Thyroid gland (tissue), 4 donors: ENCODE measurements at regions not wholly inside any gene's neighbourhood (a gene's known extent, or its start where the extent isn't known, plus 50 kb on each side); places are given as distances from the start of the nearest gene placed in this dataset.

Experiments used
- DNase-seq, 2 donors: peaks; one replicate each; pipeline ENCODE4 v3.0.0-alpha.2; 2019
- H3K27ac ChIP-seq, 3 donors: fragments of 200-600 bp; sonication (generic); 1 replicate in 2 of 3; 2 replicates in 1 of 3; pipeline ENCODE4 v1.5.1; 2016 to 2019; ENCODE audit warnings: mild to moderate bottlenecking in 1 of 3, moderate library complexity in 1 of 3
- H3K27me3 ChIP-seq: fragments of 200-600 bp; sonication (generic); one replicate; pipeline ENCODE4 v1.5.1; 2019
- H3K36me3 ChIP-seq, 2 donors: fragments of 200-600 bp; sonication (generic); one replicate each; pipeline ENCODE4 v1.5.1; 2016 to 2019
- H3K4me1 ChIP-seq, 2 donors: fragments of 200-600 bp; sonication (generic); one replicate each; pipeline ENCODE4 v1.5.1; 2017 to 2019
- H3K4me3 ChIP-seq, 3 donors: fragments of 200-600 bp; sonication (generic); replicated peaks in 1 of 3; 1 replicate in 2 of 3; 2 replicates in 1 of 3; pipeline ENCODE4 v1.5.1; 2016; ENCODE audit warnings: mild to moderate bottlenecking in 1 of 3
- H3K9me3 ChIP-seq: fragments of 200-600 bp; sonication (generic); one replicate; pipeline ENCODE4 v1.5.1; 2017
- CTCF ChIP-seq, 6 experiments: fragments of 200-600 bp in 3 of 6; fragments of 450-650 bp in 3 of 6; sonication (generic) in 3 of 6; IDR thresholded peaks; one replicate each; pipeline ENCODE4 v1.5.1; 2016 to 2019; ENCODE audit warnings: antibody characterized with exemption in 6 of 6, mild to moderate bottlenecking in 2 of 6, inconsistent platforms in 1 of 6, moderate library complexity in 1 of 6
- POLR2A ChIP-seq, 2 donors: fragments of 450-650 bp; IDR thresholded peaks; one replicate each; pipeline ENCODE4 v1.6.1; 2017; ENCODE audit warnings: antibody characterized with exemption in 2 of 2, mild to moderate bottlenecking in 2 of 2, moderate library complexity in 1 of 2
- WGBS, 2 donors: methylation state at CpG; one replicate each; pipeline ENCODE4 v1.1.5; 2017; 5-methylcytosine and 5-hydroxymethylcytosine counted together
- intact Hi-C: fragments of 100-400 bp; cut with DNase I; formaldehyde crosslinking; loops from one replicate; pipeline ENCODE4 v1.15.1; 2023

- DNase-seq: no peak
- TF ChIP-seq POLR2A (IDR thresholded peaks at IDR 0.05) (no peak), CTCF (IDR thresholded peaks at IDR 0.05) (no peak)
- Histone ChIP-seq H3K27ac (no peak overlapping the region), H3K4me3 (no peak overlapping the region), H3K9me3 (no peaks in the 10 kb centered on the region), H3K4me1 (no peaks in the 10 kb centered on the region), H3K27me3 (no peaks in the 10 kb centered on the region), H3K36me3 (no peaks in the 10 kb centered on the region)
- WGBS, 2 donors: 86 to 91% methylated on average over 3 of the region's 3 CpGs
- intact Hi-C loops: no loop called here
These were observed 1286.2 kb upstream of the EYS start for GRCh38 chr6:66993272-66993671.

GRCh38 chr6:66992660-66993059 lies 1285.6 kb upstream of the EYS start:
- TF ChIP-seq POLR2A (IDR thresholded peaks at IDR 0.05) (no peak), CTCF (IDR thresholded peaks at IDR 0.05) (no peak)
- H3K4me3 ChIP-seq: no peak overlapping the region
- H3K9me3 ChIP-seq: no peaks in the 10 kb centered on the region
- DNase-seq: no peak
- no peaks in the 10 kb centered on the region for H3K27me3 ChIP-seq
- no peak overlapping the region for H3K27ac ChIP-seq
- intact Hi-C loops: no loop called here
- WGBS, 2 donors: 82 to 85% methylated on average over 4 of the region's 4 CpGs
- no peaks in the 10 kb centered on the region for H3K4me1 ChIP-seq
- H3K36me3 ChIP-seq: no peaks in the 10 kb centered on the region

GRCh38 chr6:66986940-66987339 lies 1279.9 kb upstream of the EYS start:
- no peak for DNase-seq
- no peak overlapping the region for H3K27ac ChIP-seq
- intact Hi-C loops: no loop called here
- H3K4me1 ChIP-seq: no peaks in the 10 kb centered on the region
- no peak overlapping the region for H3K4me3 ChIP-seq
- no peaks in the 10 kb centered on the region for H3K9me3 ChIP-seq
- H3K36me3 ChIP-seq: no peaks in the 10 kb centered on the region
- H3K27me3 ChIP-seq: no peaks in the 10 kb centered on the region
- no peak for TF ChIP-seq CTCF (IDR thresholded peaks at IDR 0.05)
- no peak for TF ChIP-seq POLR2A (IDR thresholded peaks at IDR 0.05)

- TF ChIP-seq POLR2A (IDR thresholded peaks at IDR 0.05) (no peak), CTCF (IDR thresholded peaks at IDR 0.05) (no peak)
- 33 to 73% methylated on average over 1 of the region's 1 CpG for WGBS, 2 donors
- intact Hi-C loops: no loop called here
These were observed 1278.8 kb upstream of the EYS start for GRCh38 chr6:66985816-66986215.

GRCh38 chr6:66970373-66970772 lies 1263.3 kb upstream of the EYS start:
- Histone ChIP-seq H3K4me3 (no peak overlapping the region), H3K27me3 (no peaks in the 10 kb centered on the region), H3K27ac (no peak overlapping the region), H3K36me3 (no peaks in the 10 kb centered on the region), H3K4me1 (no peaks in the 10 kb centered on the region), H3K9me3 (no peaks in the 10 kb centered on the region)
- 87 to 93% methylated on average over 1 of the region's 1 CpG for WGBS, 2 donors
- intact Hi-C loops: no loop called here
- no peak for TF ChIP-seq POLR2A (IDR thresholded peaks at IDR 0.05)
- TF ChIP-seq CTCF (IDR thresholded peaks at IDR 0.05): no peak
- no peak for DNase-seq

More at GRCh38 chr6:66985816-66986215, 1278.8 kb upstream of the EYS start:
- no peak for DNase-seq
- Histone ChIP-seq H3K27ac (no peak overlapping the region), H3K27me3 (no peaks in the 10 kb centered on the region), H3K4me3 (no peak overlapping the region), H3K4me1 (no peaks in the 10 kb centered on the region), H3K36me3 (no peaks in the 10 kb centered on the region), H3K9me3 (no peaks in the 10 kb centered on the region)
